PC-9 (cell line): ENCODE measurements at regions not wholly inside any gene's neighbourhood (a gene's known extent, or its start where the extent isn't known, plus 50 kb on each side); places are given as distances from the start of the nearest gene placed in this dataset.

ENCODE experiments used
- BruUV-seq: library from RNA; stranded (reverse); fragments of 400-500 nt; replicated peaks from 2 replicates; lab custom pipeline; 2021; lab: Mats Ljungman, UMichigan
- CTCF ChIA-PET: fragments of 300-600 bp; sonication (Branson Sonifier 250); formaldehyde crosslinking; loops from one replicate; lab custom pipeline; 2022; ENCODE audit warnings: antibody characterized with exemption; lab: Charles Lee
- POLR2A ChIA-PET: fragments of 300-600 bp; sonication (Branson Sonifier 250); formaldehyde crosslinking; loops from one replicate; lab custom pipeline; 2022; ENCODE audit warnings: antibody characterized with exemption; ENCODE audit not compliant: unreplicated experiment; lab: Charles Lee
- DNase-seq, 2 experiments: peaks; one replicate each; pipeline versions ENCODE4 v3.0.0 to v3.0.0-alpha.2; 2015 to 2022; ENCODE audit warnings: mixed read lengths in 1 of 2
- H2AFZ ChIP-seq: fragments of 200-600 bp; sonication (generic); 2 replicates; pipeline ENCODE4 v1.8.1; 2017; ENCODE audit warnings: antibody characterized with exemption
- H3F3A ChIP-seq: fragments of 200-600 bp; sonication (generic); 2 replicates; pipeline ENCODE4 v1.8.1; 2017; ENCODE audit warnings: antibody characterized with exemption, mild to moderate bottlenecking, low read depth; ENCODE audit not compliant: insufficient read depth
- H3K27ac ChIP-seq: fragments of 200-600 bp; sonication (generic); 2 replicates; pipeline ENCODE4 v1.6.1; 2016; ENCODE audit warnings: mixed run types
- H3K27me3 ChIP-seq: fragments of 200-600 bp; sonication (generic); 2 replicates; pipeline ENCODE4 v1.6.1; 2016; ENCODE audit warnings: low read depth, mixed run types; ENCODE audit not compliant: insufficient read depth
- H3K36me3 ChIP-seq: fragments of 200-600 bp; sonication (generic); 2 replicates; pipeline ENCODE4 v1.6.1; 2016; ENCODE audit warnings: low read depth, mixed run types
- H3K4me1 ChIP-seq: fragments of 200-600 bp; sonication (generic); replicated peaks from 2 replicates; pipeline ENCODE4 v1.6.1; 2016; ENCODE audit warnings: mixed run types; ENCODE audit not compliant: insufficient read depth
- H3K4me2 ChIP-seq: fragments of 200-600 bp; sonication (generic); 2 replicates; pipeline ENCODE4 v1.6.1; 2017; ENCODE audit warnings: mixed run types
- H3K4me3 ChIP-seq: fragments of 200-600 bp; sonication (generic); 2 replicates; pipeline ENCODE4 v1.6.1; 2016; ENCODE audit warnings: mixed run types
- H3K79me2 ChIP-seq: fragments of 200-600 bp; sonication (generic); 2 replicates; pipeline ENCODE4 v1.6.1; 2017; ENCODE audit warnings: low read depth, mixed run types
- H3K9me2 ChIP-seq: fragments of 200-600 bp; sonication (generic); 2 replicates; pipeline ENCODE4 v1.8.1; 2017; ENCODE audit warnings: mild to moderate bottlenecking; ENCODE audit not compliant: insufficient read depth
- H3K9me3 ChIP-seq: fragments of 200-600 bp; sonication (generic); 2 replicates; pipeline ENCODE4 v1.8.1; 2016; ENCODE audit warnings: low read depth; ENCODE audit not compliant: insufficient read depth
- H4K20me1 ChIP-seq: fragments of 200-600 bp; sonication (generic); 2 replicates; pipeline ENCODE4 v1.8.1; 2017; ENCODE audit not compliant: insufficient read depth
- EZH2 ChIP-seq: fragments of 200-600 bp; sonication (generic); IDR thresholded peaks from 2 replicates; pipeline ENCODE4 v1.8.0; 2017; ENCODE audit warnings: antibody characterized with exemption, low read depth
- intact Hi-C: fragments of 100-400 bp; cut with micrococcal nuclease; formaldehyde crosslinking; loops from one replicate; pipeline ENCODE4 v1.10.0; 2022; ENCODE audit not compliant: unreplicated experiment
- TF ChIP-seq, protein P1 (sequence below): fragments of 200-600 bp; sonication (generic); conservative IDR thresholded peaks from 2 replicates; pipeline ENCODE4 v1.6.1; 2017; ENCODE audit warnings: mixed run types, antibody characterized with exemption, mild to moderate bottlenecking, moderate library complexity

GRCh38 chr5:152704286-152704685 is 299.2 kb upstream of the NMUR2 start:
- no peaks in the 10 kb centered on the region for H4K20me1 ChIP-seq
- H3K36me3 ChIP-seq: no peaks in the 10 kb centered on the region
- BruUV-seq: no TSS peak
- H3K9me3 ChIP-seq: no peaks in the 10 kb centered on the region
- H3K4me2 ChIP-seq: no peak overlapping the region
- H3K27me3 ChIP-seq: no peaks in the 10 kb centered on the region
- DNase-seq: no peak
- H3K4me1 ChIP-seq: no peaks in the 10 kb centered on the region
- no peaks in the 10 kb centered on the region; the same call in 1 of the 2 replicates for H3K9me2 ChIP-seq
- H3K4me3 ChIP-seq: no peak overlapping the region
- TF ChIP-seq, protein P1, sequence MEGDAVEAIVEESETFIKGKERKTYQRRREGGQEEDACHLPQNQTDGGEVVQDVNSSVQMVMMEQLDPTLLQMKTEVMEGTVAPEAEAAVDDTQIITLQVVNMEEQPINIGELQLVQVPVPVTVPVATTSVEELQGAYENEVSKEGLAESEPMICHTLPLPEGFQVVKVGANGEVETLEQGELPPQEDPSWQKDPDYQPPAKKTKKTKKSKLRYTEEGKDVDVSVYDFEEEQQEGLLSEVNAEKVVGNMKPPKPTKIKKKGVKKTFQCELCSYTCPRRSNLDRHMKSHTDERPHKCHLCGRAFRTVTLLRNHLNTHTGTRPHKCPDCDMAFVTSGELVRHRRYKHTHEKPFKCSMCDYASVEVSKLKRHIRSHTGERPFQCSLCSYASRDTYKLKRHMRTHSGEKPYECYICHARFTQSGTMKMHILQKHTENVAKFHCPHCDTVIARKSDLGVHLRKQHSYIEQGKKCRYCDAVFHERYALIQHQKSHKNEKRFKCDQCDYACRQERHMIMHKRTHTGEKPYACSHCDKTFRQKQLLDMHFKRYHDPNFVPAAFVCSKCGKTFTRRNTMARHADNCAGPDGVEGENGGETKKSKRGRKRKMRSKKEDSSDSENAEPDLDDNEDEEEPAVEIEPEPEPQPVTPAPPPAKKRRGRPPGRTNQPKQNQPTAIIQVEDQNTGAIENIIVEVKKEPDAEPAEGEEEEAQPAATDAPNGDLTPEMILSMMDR: no peak
- TF ChIP-seq EZH2: no peak
- intact Hi-C loops: no loop called here
- H2AFZ ChIP-seq: no peak overlapping the region
- CTCF ChIA-PET: no interaction called here
- H3K27ac ChIP-seq: no peak overlapping the region
- no peaks in the 10 kb centered on the region for H3F3A ChIP-seq
- no peaks in the 10 kb centered on the region for H3K79me2 ChIP-seq
- POLR2A ChIA-PET: no interaction called here

- no peaks in the 10 kb centered on the region for H3K36me3 ChIP-seq
- H3F3A ChIP-seq: no peaks in the 10 kb centered on the region
- no peaks in the 10 kb centered on the region for H3K9me2 ChIP-seq
- DNase-seq: no peak
- no peaks in the 10 kb centered on the region for H3K9me3 ChIP-seq
- BruUV-seq: no TSS peak
- ChIA-PET POLR2A (no interaction called here), CTCF (no interaction called here)
- no peaks in the 10 kb centered on the region for H4K20me1 ChIP-seq
- H2AFZ ChIP-seq: no peak overlapping the region
- intact Hi-C loops: no loop called here
- no peaks in the 10 kb centered on the region for H3K27me3 ChIP-seq
- H3K4me2 ChIP-seq: no peak overlapping the region
- no peak overlapping the region for H3K27ac ChIP-seq
- no peaks in the 10 kb centered on the region for H3K79me2 ChIP-seq
- H3K4me3 ChIP-seq: no peak overlapping the region
- H3K4me1 ChIP-seq: no peaks in the 10 kb centered on the region
- no peak for TF ChIP-seq EZH2
- TF ChIP-seq, protein P1: no peak
Measured at GRCh38 chr5:152711801-152712388, 306.8 kb upstream of the NMUR2 start.

GRCh38 chr5:152717393-152717792 is 312.3 kb upstream of the NMUR2 start:
- no peak overlapping the region for H2AFZ ChIP-seq
- H3K4me3 ChIP-seq: no peak overlapping the region
- H3K36me3 ChIP-seq: no peaks in the 10 kb centered on the region
- no peaks in the 10 kb centered on the region for H3F3A ChIP-seq
- DNase-seq: no peak
- BruUV-seq: no TSS peak
- no peak overlapping the region for H3K27ac ChIP-seq
- H3K27me3 ChIP-seq: no peaks in the 10 kb centered on the region
- no peaks in the 10 kb centered on the region for H3K9me2 ChIP-seq
- H3K4me1 ChIP-seq: no peaks in the 10 kb centered on the region
- ChIA-PET POLR2A (no interaction called here), CTCF (no interaction called here)
- H3K79me2 ChIP-seq: no peaks in the 10 kb centered on the region
- intact Hi-C loops: no loop called here
- no peaks in the 10 kb centered on the region for H4K20me1 ChIP-seq
- no peak overlapping the region for H3K4me2 ChIP-seq
- H3K9me3 ChIP-seq: no peaks in the 10 kb centered on the region
- no peak for TF ChIP-seq EZH2
- TF ChIP-seq, protein P1: no peak
